ENCODE measurements at regions not wholly inside any gene's neighbourhood (a gene's known extent, or its start where the extent isn't known, plus 50 kb on each side); places are given as distances from the start of the nearest gene placed in this dataset.

- TF ChIP-seq ZBTB38 (CRISPR knock-in tag; IDR thresholded peaks at IDR 0.05) = no peak
- TF ChIP-seq AFF4 (CRISPR knock-in tag; IDR thresholded peaks at IDR 0.05) = no peak
- no peak for TF ChIP-seq POLR2AphosphoS5 (IDR thresholded peaks at IDR 0.05; ENCODE audit: low read depth, low read length)
- no peak for TF ChIP-seq ZNF784 (CRISPR knock-in tag; IDR thresholded peaks at IDR 0.05; ENCODE audit: borderline replicate concordance)
- TF ChIP-seq PATZ1 (CRISPR knock-in tag; IDR thresholded peaks at IDR 0.05) = no peak
Measured at GRCh38 chr9:13626601-13627000, 347.1 kb upstream of the MPDZ start (continued).

GRCh38 chr9:13621872-13622564 lies 342.5 kb upstream of the MPDZ start:
- no TSS peak for BruUV-seq (replicated peaks)
- intact Hi-C loops (cut with micrococcal nuclease; ENCODE audit: unreplicated experiment) = no loop called here
- H3K4me2 ChIP-seq (ENCODE audit: low read depth, low read length) = no peak overlapping the region
- TF ChIP-seq THAP9 (CRISPR knock-in tag; IDR thresholded peaks at IDR 0.05; ENCODE audit: borderline replicate concordance) (no peak), ZNF839 (CRISPR knock-in tag; IDR thresholded peaks at IDR 0.05; ENCODE audit: borderline replicate concordance) (no peak), ZNF841 (CRISPR knock-in tag; IDR thresholded peaks at IDR 0.05; ENCODE audit: borderline replicate concordance) (no peak), AGO2 (optimal IDR thresholded peaks at IDR 0.05; ENCODE audit: low read depth, low read length) (no peak), TFE3 (CRISPR knock-in tag; IDR thresholded peaks at IDR 0.05) (no peak)
- DNase-seq (ENCODE audit: low spot score) (no peak), FAIRE-seq (no peak), ATAC-seq (no peak)
- WGBS (ENCODE audit: low lambda C conversion rate) = 4% methylated on average over 6 of the region's 6 CpGs
- no peaks in the 10 kb centered on the region for H3K79me2 ChIP-seq (ENCODE audit: insufficient read depth, low read length)
- in situ Hi-C loops (cut with HindIII; ENCODE audit: extremely low pct_ligation_motif_present, low pct_unique_long_range_greater_than_20kb) = loop anchor here (25.0 kb wide), 1 partner anchor 740 kb away; no protein-coding TSS in a partner anchor
- H3K27ac ChIP-seq (ENCODE audit: extremely low read length, insufficient read depth, low read length) = no peak overlapping the region
- H4K20me1 ChIP-seq (ENCODE audit: insufficient read depth, low read length) = no peaks in the 10 kb centered on the region
- no peaks in the 10 kb centered on the region for H3K4me1 ChIP-seq (ENCODE audit: insufficient read depth, low read length)
- ChIA-PET CTCF (ENCODE audit: low intra/inter-chr PET ratio, low total read pairs) (no interaction called here), POLR2A (no interaction called here)
- H2AFZ ChIP-seq (ENCODE audit: low read length) = no peak overlapping the region
- no peak overlapping the region for H3K4me3 ChIP-seq (replicated peaks in 1 of 3; ENCODE audit: insufficient read depth in 1 of 3, low read depth in 2 of 3, low read length in 3 of 3)
- H3K27me3 ChIP-seq (ENCODE audit: control insufficient read depth in 1 of 2, insufficient read depth in 2 of 2, low read length in 2 of 2) = no peaks in the 10 kb centered on the region
- H3K9me3 ChIP-seq (ENCODE audit: low read length) = no peaks in the 10 kb centered on the region
- no peaks in the 10 kb centered on the region for H3K36me3 ChIP-seq (replicated peaks in 1 of 2; ENCODE audit: control insufficient read depth in 1 of 2, insufficient read depth in 2 of 2, low read length in 2 of 2)
- no peak overlapping the region for H3K9ac ChIP-seq (ENCODE audit: insufficient read depth, low read depth, low read length)
